H9 (cell line): ENCODE measurements at regions not wholly inside any gene's neighbourhood (a gene's known extent, or its start where the extent isn't known, plus 50 kb on each side); places are given as distances from the start of the nearest gene placed in this dataset.

Experiments used
- DNase-seq: peaks from one replicate; pipeline ENCODE4 v3.0.0-alpha.2; 2017
- H2AFZ ChIP-seq: one replicate; pipeline ENCODE4 v1.6.1; 2013; ENCODE audit warnings: mild to moderate bottlenecking, low read length, control low read depth, moderate library complexity
- H2AK5ac ChIP-seq: 2 replicates; pipeline ENCODE4 v1.6.1; 2013; ENCODE audit warnings: low read length, control low read depth, mixed read lengths; ENCODE audit not compliant: insufficient read length
- H2BK120ac ChIP-seq: one replicate; pipeline ENCODE4 v1.6.1; 2013; ENCODE audit warnings: low read depth, mild to moderate bottlenecking, low read length, control low read depth, inconsistent platforms; ENCODE audit not compliant: poor library complexity, severe bottlenecking
- H2BK12ac ChIP-seq: 2 replicates; pipeline ENCODE4 v1.6.1; 2013; ENCODE audit warnings: low read length, control low read depth, mixed read lengths, low read depth; ENCODE audit not compliant: insufficient read length
- H2BK15ac ChIP-seq: 2 replicates; pipeline ENCODE4 v1.6.1; 2013; ENCODE audit warnings: low read depth, low read length, control low read depth
- H2BK20ac ChIP-seq: one replicate; pipeline ENCODE4 v1.6.1; 2013; ENCODE audit warnings: low read depth, mild to moderate bottlenecking, low read length, control low read depth, inconsistent platforms; ENCODE audit not compliant: poor library complexity, severe bottlenecking
- H2BK5ac ChIP-seq: 2 replicates; pipeline ENCODE4 v1.6.1; 2013; ENCODE audit warnings: low read length, control low read depth, mixed read lengths; ENCODE audit not compliant: insufficient read length
- H3K14ac ChIP-seq: 2 replicates; pipeline ENCODE4 v1.6.1; 2013; ENCODE audit warnings: low read length, control low read depth; ENCODE audit not compliant: insufficient read depth
- H3K18ac ChIP-seq: 2 replicates; pipeline ENCODE4 v1.6.1; 2013; ENCODE audit warnings: low read depth, mild to moderate bottlenecking, mixed read lengths, low read length, control low read depth; ENCODE audit not compliant: insufficient read length
- H3K23ac ChIP-seq: 2 replicates; pipeline ENCODE4 v1.6.1; 2013; ENCODE audit warnings: low read length, control low read depth, mixed read lengths, low read depth; ENCODE audit not compliant: insufficient read length
- H3K23me2 ChIP-seq: 2 replicates; pipeline ENCODE4 v1.6.1; 2013; ENCODE audit warnings: low read depth, mild to moderate bottlenecking, mixed read lengths, low read length, control low read depth; ENCODE audit not compliant: insufficient read length, poor library complexity, severe bottlenecking
- H3K27ac ChIP-seq: 2 replicates; pipeline ENCODE4 v1.5.1; 2013; ENCODE audit warnings: low read length, control low read depth, mixed read lengths, low read depth; ENCODE audit not compliant: insufficient read length
- H3K27me3 ChIP-seq: 2 replicates; pipeline ENCODE4 v1.6.1; 2013; ENCODE audit warnings: low read length, control low read depth, inconsistent platforms; ENCODE audit not compliant: insufficient read depth
- H3K4ac ChIP-seq: 2 replicates; pipeline ENCODE4 v1.6.1; 2013; ENCODE audit warnings: low read depth, mild to moderate bottlenecking, control low read depth, inconsistent platforms, low read length, moderate library complexity
- H3K4me1 ChIP-seq: 2 replicates; pipeline ENCODE4 v1.6.1; 2013; ENCODE audit warnings: low read length, control low read depth, inconsistent platforms; ENCODE audit not compliant: insufficient read depth
- H3K4me2 ChIP-seq: 2 replicates; pipeline ENCODE4 v1.6.1; 2013; ENCODE audit warnings: low read length, control low read depth, mixed read lengths; ENCODE audit not compliant: insufficient read length, insufficient read depth
- H3K56ac ChIP-seq: 2 replicates; pipeline ENCODE4 v1.6.1; 2013; ENCODE audit warnings: low read depth, mild to moderate bottlenecking, mixed read lengths, low read length, control low read depth; ENCODE audit not compliant: insufficient read length
- H3K79me1 ChIP-seq: 2 replicates; pipeline ENCODE4 v1.6.1; 2013; ENCODE audit warnings: low read depth, mild to moderate bottlenecking, moderate library complexity, low read length, control low read depth, inconsistent platforms; ENCODE audit not compliant: insufficient read depth, poor library complexity, severe bottlenecking
- H3K79me2 ChIP-seq: 2 replicates; pipeline ENCODE4 v1.6.1; 2013; ENCODE audit warnings: low read length, control low read depth, inconsistent platforms; ENCODE audit not compliant: insufficient read depth
- H3K9ac ChIP-seq: 2 replicates; pipeline ENCODE4 v1.6.1; 2013; ENCODE audit warnings: low read length, control low read depth, mixed read lengths; ENCODE audit not compliant: insufficient read length; ENCODE audit errors: extremely low read depth
- H3K9me3 ChIP-seq: one replicate; pipeline ENCODE4 v1.6.1; 2013; ENCODE audit warnings: low read depth, low read length, inconsistent platforms; ENCODE audit not compliant: control insufficient read depth
- H3T11ph ChIP-seq: one replicate; pipeline ENCODE4 v1.6.1; 2013; ENCODE audit warnings: mild to moderate bottlenecking, low read length, control low read depth, inconsistent platforms
- H4K20me1 ChIP-seq: one replicate; pipeline ENCODE4 v1.6.1; 2013; ENCODE audit not compliant: control insufficient read depth, insufficient read length, insufficient read depth
- H4K5ac ChIP-seq: 2 replicates; pipeline ENCODE4 v1.6.1; 2013; ENCODE audit warnings: low read depth, mild to moderate bottlenecking, mixed read lengths, low read length, control low read depth; ENCODE audit not compliant: insufficient read length
- H4K8ac ChIP-seq: replicated peaks from 2 replicates; pipeline ENCODE4 v1.6.1; 2013; ENCODE audit warnings: low read length, control low read depth, mixed read lengths, low read depth; ENCODE audit not compliant: insufficient read length
- H4K91ac ChIP-seq: 2 replicates; pipeline ENCODE4 v1.6.1; 2013; ENCODE audit warnings: low read depth, mild to moderate bottlenecking, moderate library complexity, mixed read lengths, low read length, control low read depth; ENCODE audit not compliant: insufficient read length
- H3K27ac Mint-ChIP-seq, 3 experiments: 2 replicates in 2 of 3; 3 replicates in 1 of 3; pipeline ENCODE4 v1.8.0; 2020 to 2021; ENCODE audit warnings: mixed read lengths in 3 of 3, mild to moderate bottlenecking in 1 of 3, moderate library complexity in 1 of 3
- H3K27me3 Mint-ChIP-seq: 2 replicates; pipeline ENCODE4 v1.8.0; 2021; ENCODE audit warnings: low read depth, mild to moderate bottlenecking, moderate library complexity, mixed read lengths
- H3K36me3 Mint-ChIP-seq, 3 experiments: 2 replicates in 2 of 3; 3 replicates in 1 of 3; pipeline ENCODE4 v1.8.0; 2020 to 2021; ENCODE audit warnings: low read depth in 3 of 3, mixed read lengths in 3 of 3; ENCODE audit not compliant: insufficient read depth in 1 of 3
- H3K4me1 Mint-ChIP-seq, 2 experiments: 2 replicates each; pipeline ENCODE4 v1.8.0; 2020; ENCODE audit warnings: mixed read lengths in 2 of 2
- H3K4me3 Mint-ChIP-seq, 2 experiments: 2 replicates in 1 of 2; 3 replicates in 1 of 2; pipeline ENCODE4 v1.8.0; 2020 to 2021; ENCODE audit warnings: mild to moderate bottlenecking in 2 of 2, mixed read lengths in 2 of 2, moderate library complexity in 1 of 2
- H3K9me3 Mint-ChIP-seq, 2 experiments: 2 replicates in 1 of 2; 3 replicates in 1 of 2; pipeline ENCODE4 v1.8.0; 2020; ENCODE audit warnings: mild to moderate bottlenecking in 2 of 2, mixed read lengths in 2 of 2, moderate library complexity in 1 of 2
- WGBS: extraction: QIAGEN DNeasy Blood & Tissue Kit; methylation state at CpG from one replicate; pipeline ENCODE4 v1.1.7; 2013; ENCODE audit warnings: missing lambda C conversion rate, low lambda C conversion rate, mixed read lengths; ENCODE audit not compliant: insufficient read length; ENCODE audit errors: extremely low coverage; 5-methylcytosine and 5-hydroxymethylcytosine counted together
- TF ChIP-seq, protein P1 (sequence below): fragments of 200-600 bp; sonication (generic); conservative IDR thresholded peaks from 3 replicates; pipeline ENCODE4 v1.8.0; 2021; ENCODE audit warnings: antibody characterized with exemption, mild to moderate bottlenecking

DNA sequence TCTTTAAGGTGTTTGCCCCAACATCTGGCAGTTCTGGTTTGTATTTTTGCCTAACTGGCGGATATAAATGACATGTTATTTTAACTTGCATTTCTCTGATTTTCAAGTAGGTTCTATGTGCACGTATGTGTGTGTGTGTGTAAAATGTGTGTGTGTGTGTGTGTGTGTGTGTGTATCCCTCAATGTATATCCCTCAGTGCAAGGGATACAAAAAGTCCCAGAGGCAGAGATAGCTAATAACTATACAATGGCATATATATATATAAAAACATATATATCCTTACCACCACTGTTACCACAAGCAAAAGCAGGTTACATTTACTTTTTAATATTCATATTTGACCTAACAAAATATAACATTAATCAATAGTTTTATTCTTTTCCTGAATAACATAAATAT, 95.0 kb upstream of the NR5A2 start:
- WGBS, result no CpG with 5 or more reads among the region's 2 CpGs
- Mint-ChIP-seq H3K36me3 (no peaks in the 10 kb centered on the region; a peak in 1 of 7 replicates), H3K4me1 (peaks cover 7 to 9% of the 10 kb centered on the region in 2 experiments), H3K27me3 (no peaks in the 10 kb centered on the region), H3K9me3 (no peaks in the 10 kb centered on the region), H3K4me3 (no peak overlapping the region), H3K27ac (no peak overlapping the region; a peak in 1 of 7 replicates)
- TF ChIP-seq, protein P1, sequence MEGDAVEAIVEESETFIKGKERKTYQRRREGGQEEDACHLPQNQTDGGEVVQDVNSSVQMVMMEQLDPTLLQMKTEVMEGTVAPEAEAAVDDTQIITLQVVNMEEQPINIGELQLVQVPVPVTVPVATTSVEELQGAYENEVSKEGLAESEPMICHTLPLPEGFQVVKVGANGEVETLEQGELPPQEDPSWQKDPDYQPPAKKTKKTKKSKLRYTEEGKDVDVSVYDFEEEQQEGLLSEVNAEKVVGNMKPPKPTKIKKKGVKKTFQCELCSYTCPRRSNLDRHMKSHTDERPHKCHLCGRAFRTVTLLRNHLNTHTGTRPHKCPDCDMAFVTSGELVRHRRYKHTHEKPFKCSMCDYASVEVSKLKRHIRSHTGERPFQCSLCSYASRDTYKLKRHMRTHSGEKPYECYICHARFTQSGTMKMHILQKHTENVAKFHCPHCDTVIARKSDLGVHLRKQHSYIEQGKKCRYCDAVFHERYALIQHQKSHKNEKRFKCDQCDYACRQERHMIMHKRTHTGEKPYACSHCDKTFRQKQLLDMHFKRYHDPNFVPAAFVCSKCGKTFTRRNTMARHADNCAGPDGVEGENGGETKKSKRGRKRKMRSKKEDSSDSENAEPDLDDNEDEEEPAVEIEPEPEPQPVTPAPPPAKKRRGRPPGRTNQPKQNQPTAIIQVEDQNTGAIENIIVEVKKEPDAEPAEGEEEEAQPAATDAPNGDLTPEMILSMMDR, result no peak
- no peak overlapping the region for H3K27ac ChIP-seq
- no peak overlapping the region for H2BK120ac ChIP-seq
- H3K4me2 ChIP-seq, result no peak overlapping the region
- no peak overlapping the region for H2BK15ac ChIP-seq
- DNase-seq, result no peak
- no peak overlapping the region for H2AFZ ChIP-seq
- H3K4me1 ChIP-seq, result no peaks in the 10 kb centered on the region
- no peak overlapping the region for H3K4ac ChIP-seq
- H3K14ac ChIP-seq, result no peak overlapping the region
- no peaks in the 10 kb centered on the region for H4K20me1 ChIP-seq
- H2BK5ac ChIP-seq, result no peak overlapping the region
- H2BK20ac ChIP-seq, result no peak overlapping the region
- no peak overlapping the region for H4K8ac ChIP-seq
- no peak overlapping the region for H4K91ac ChIP-seq
- no peaks in the 10 kb centered on the region for H3K27me3 ChIP-seq
- no peak overlapping the region for H3T11ph ChIP-seq
- H3K79me1 ChIP-seq, result no peaks in the 10 kb centered on the region
- no peak overlapping the region for H4K5ac ChIP-seq
- H3K18ac ChIP-seq, result no peak overlapping the region
- H3K9ac ChIP-seq, result no peak overlapping the region
- no peaks in the 10 kb centered on the region for H3K9me3 ChIP-seq
- H3K23me2 ChIP-seq, result no peaks in the 10 kb centered on the region
- no peak overlapping the region for H3K56ac ChIP-seq
- no peaks in the 10 kb centered on the region for H3K79me2 ChIP-seq
- H2AK5ac ChIP-seq, result no peak overlapping the region
- H3K23ac ChIP-seq, result no peak overlapping the region
- H2BK12ac ChIP-seq, result no peak overlapping the region
